Right lobe of liver (tissue), 4 donors: ENCODE measurements at regions not wholly inside any gene's neighbourhood (a gene's known extent, or its start where the extent isn't known, plus 50 kb on each side); places are given as distances from the start of the nearest gene placed in this dataset.

Source experiments
- POLR2A ChIP-seq: fragments of 450-650 bp; IDR thresholded peaks from one replicate; pipeline ENCODE4 v1.6.1; 2017; ENCODE audit warnings: antibody characterized with exemption, mild to moderate bottlenecking
- TF ChIP-seq, protein P1 (sequence below), 4 donors: fragments of 200-600 bp in 3 of 4; fragments of 450-650 bp in 1 of 4; IDR thresholded peaks; one replicate each; pipeline versions ENCODE4 v1.5.1 to v1.8.0; 2016 to 2022; ENCODE audit warnings: antibody characterized with exemption in 4 of 4, mild to moderate bottlenecking in 2 of 4
- donor health status: DM: no; HTN: no; CAD: no.
- donor health status: DM: no; HTN: no; CAD: no.
- donor health status: DM: no; HTN: yes; CAD: no.

DNA sequence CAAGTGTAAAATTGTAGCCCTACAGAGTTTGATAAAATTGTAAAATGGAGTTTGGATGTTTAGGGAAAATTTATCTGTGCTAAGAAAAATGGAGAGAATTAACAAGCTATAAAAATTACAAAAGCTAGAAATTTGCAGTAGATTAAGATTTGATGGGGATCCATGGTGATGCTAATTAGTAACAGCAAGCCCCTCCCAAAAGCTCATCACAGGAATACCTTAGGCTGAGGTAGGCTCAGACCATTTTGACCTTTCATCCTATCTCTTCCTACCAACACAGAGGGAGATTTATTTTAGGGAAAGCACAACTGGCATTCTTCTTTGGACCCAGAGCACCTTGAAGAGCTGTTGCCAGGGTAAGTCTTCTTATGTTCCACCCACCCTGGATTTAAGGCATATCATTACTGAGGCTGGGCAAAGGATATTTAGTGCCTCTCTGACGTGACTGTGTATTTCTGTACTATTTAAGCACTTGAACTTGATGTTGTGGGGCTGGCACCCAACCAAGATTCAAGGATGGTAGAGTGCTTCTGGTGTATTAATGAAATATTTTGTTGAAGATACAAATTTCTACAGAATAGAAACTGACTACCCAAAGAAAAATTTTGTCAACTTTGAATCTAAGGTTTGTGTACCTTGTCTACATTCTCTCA lies 70.8 kb upstream of the SLC39A10 start:
- TF ChIP-seq, protein P1, sequence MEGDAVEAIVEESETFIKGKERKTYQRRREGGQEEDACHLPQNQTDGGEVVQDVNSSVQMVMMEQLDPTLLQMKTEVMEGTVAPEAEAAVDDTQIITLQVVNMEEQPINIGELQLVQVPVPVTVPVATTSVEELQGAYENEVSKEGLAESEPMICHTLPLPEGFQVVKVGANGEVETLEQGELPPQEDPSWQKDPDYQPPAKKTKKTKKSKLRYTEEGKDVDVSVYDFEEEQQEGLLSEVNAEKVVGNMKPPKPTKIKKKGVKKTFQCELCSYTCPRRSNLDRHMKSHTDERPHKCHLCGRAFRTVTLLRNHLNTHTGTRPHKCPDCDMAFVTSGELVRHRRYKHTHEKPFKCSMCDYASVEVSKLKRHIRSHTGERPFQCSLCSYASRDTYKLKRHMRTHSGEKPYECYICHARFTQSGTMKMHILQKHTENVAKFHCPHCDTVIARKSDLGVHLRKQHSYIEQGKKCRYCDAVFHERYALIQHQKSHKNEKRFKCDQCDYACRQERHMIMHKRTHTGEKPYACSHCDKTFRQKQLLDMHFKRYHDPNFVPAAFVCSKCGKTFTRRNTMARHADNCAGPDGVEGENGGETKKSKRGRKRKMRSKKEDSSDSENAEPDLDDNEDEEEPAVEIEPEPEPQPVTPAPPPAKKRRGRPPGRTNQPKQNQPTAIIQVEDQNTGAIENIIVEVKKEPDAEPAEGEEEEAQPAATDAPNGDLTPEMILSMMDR (IDR thresholded peaks at IDR 0.05) = no peak
- TF ChIP-seq POLR2A = no peak
